Ovary (tissue), 7 donors: ENCODE measurements at regions not wholly inside any gene's neighbourhood (a gene's known extent, or its start where the extent isn't known, plus 50 kb on each side); places are given as distances from the start of the nearest gene placed in this dataset.

Experiments
- DNase-seq, 5 donors: peaks; one replicate each; pipeline ENCODE4 v3.0.0-alpha.2; 2019 to 2020
- H3K27ac ChIP-seq, 2 donors: fragments of 200-600 bp; one replicate each; pipeline versions ENCODE4 v1.5.1 to v1.8.0; 2019 to 2022
- H3K27me3 ChIP-seq: fragments of 200-600 bp; one replicate; pipeline ENCODE4 v1.8.0; 2022
- H3K36me3 ChIP-seq: fragments of 200-600 bp; sonication (generic); one replicate; pipeline ENCODE4 v1.5.1; 2019
- H3K4me1 ChIP-seq: one replicate; pipeline ENCODE4 v1.8.1; 2013; ENCODE audit warnings: mild to moderate bottlenecking, moderate library complexity; ENCODE audit not compliant: insufficient read depth
- H3K4me3 ChIP-seq: fragments of 200-600 bp; sonication (generic); one replicate; pipeline ENCODE4 v1.5.1; 2017
- H3K9me3 ChIP-seq, 2 donors: fragments of 200-600 bp in 1 of 2; sonication (generic) in 1 of 2; one replicate each; pipeline versions ENCODE4 v1.5.1 to v1.8.1; 2013 to 2019; ENCODE audit warnings: mild to moderate bottlenecking in 1 of 2, moderate library complexity in 1 of 2
- EP300 ChIP-seq: sonication (generic); formaldehyde crosslinking; IDR thresholded peaks from one replicate; pipeline ENCODE4 v1.6.1; 2017; ENCODE audit warnings: antibody characterized with exemption
- POLR2A ChIP-seq: fragments of 450-650 bp; IDR thresholded peaks from one replicate; pipeline ENCODE4 v1.6.1; 2017; ENCODE audit warnings: antibody characterized with exemption, mild to moderate bottlenecking, moderate library complexity
- WGBS, 3 donors: extraction: QIAGEN DNeasy Blood & Tissue Kit in 1 of 3; methylation state at CpG; one replicate each; pipeline versions ENCODE4 v1.1.5 to v1.1.7; 2013 to 2017; 5-methylcytosine and 5-hydroxymethylcytosine counted together
- intact Hi-C, 4 donors: fragments of 100-400 bp; cut with DNase I; formaldehyde crosslinking; loops; one replicate each; pipeline versions ENCODE4 v1.11.0 to v1.15.1; 2022 to 2023
- TF ChIP-seq, protein P1 (sequence below), 3 donors: fragments of 450-650 bp in 2 of 3; fragments of 200-600 bp in 1 of 3; IDR thresholded peaks; one replicate each; pipeline versions ENCODE4 v1.5.1 to v1.8.0; 2016 to 2022; ENCODE audit warnings: antibody characterized with exemption in 3 of 3, mild to moderate bottlenecking in 1 of 3
- donor health status: DM: no; HTN: no; CAD: no; lungs with moderate emphysema.
- donor health status: DM: no; HTN: no; CAD: no.
- donor health status: Bipolar disorder and iron deficiency.
- donor health status: DM: no; HTN: no; CAD: no.
- donor health status: DM: yes; HTN: yes; CAD: no.

DNA sequence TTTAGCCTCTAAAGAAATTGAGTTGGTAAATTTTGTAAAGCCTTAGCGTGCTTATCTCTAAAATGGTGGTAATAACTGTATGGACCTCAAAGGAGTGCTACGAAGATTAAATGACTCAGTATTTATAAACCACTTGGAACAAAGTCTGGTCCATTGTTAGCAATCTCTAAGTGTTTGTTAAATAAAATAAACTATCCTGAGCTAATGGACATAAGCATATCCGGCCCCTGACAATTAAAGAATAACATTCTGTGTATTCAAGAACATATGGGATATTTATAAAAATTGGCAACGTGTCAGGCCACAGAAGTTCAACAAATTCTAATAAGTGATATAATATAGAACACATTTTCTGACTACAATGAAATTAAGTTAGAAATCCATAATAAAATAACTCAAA, 71.0 kb downstream of the MYEOV start:
- TF ChIP-seq POLR2A (no peak), EP300 (no peak)
- TF ChIP-seq, protein P1, sequence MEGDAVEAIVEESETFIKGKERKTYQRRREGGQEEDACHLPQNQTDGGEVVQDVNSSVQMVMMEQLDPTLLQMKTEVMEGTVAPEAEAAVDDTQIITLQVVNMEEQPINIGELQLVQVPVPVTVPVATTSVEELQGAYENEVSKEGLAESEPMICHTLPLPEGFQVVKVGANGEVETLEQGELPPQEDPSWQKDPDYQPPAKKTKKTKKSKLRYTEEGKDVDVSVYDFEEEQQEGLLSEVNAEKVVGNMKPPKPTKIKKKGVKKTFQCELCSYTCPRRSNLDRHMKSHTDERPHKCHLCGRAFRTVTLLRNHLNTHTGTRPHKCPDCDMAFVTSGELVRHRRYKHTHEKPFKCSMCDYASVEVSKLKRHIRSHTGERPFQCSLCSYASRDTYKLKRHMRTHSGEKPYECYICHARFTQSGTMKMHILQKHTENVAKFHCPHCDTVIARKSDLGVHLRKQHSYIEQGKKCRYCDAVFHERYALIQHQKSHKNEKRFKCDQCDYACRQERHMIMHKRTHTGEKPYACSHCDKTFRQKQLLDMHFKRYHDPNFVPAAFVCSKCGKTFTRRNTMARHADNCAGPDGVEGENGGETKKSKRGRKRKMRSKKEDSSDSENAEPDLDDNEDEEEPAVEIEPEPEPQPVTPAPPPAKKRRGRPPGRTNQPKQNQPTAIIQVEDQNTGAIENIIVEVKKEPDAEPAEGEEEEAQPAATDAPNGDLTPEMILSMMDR (IDR thresholded peaks at IDR 0.05), result no peak
- WGBS, 3 donors, result 8 to 21% (median 14%) methylated on average over 4 of the region's 4 CpGs

DNA sequence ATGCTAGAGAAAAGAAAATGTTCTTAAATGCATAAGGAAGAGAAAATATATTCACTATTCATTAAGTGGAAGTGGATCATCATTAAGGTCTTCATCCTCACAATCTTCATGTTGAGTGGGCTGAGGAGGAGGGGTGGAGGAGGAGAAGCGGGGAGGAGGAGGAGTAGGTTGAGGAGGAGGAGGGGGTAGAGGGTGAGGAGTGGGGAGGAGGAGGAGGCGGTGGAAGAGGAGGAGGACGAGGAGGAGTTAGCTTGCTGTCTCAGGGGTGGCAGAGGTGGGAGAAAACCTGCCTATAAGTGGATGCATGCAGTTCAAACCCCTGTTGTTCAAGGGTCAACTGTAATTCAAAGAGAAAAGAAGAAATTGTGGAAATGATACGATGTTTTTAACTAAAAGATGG, 71.6 kb downstream of the MYEOV start:
- Histone ChIP-seq H3K36me3 (no peaks in the 10 kb centered on the region), H3K9me3 (no peaks in the 10 kb centered on the region), H3K27me3 (no peaks in the 10 kb centered on the region), H3K4me3 (no peak overlapping the region), H3K4me1 (no peaks in the 10 kb centered on the region), H3K27ac (no peak overlapping the region)
- TF ChIP-seq, protein P1 (IDR thresholded peaks at IDR 0.05), result no peak
- TF ChIP-seq POLR2A, result no peak
- TF ChIP-seq EP300, result no peak
- intact Hi-C loops, result no loop called here
- DNase-seq, result no peak
- WGBS, 3 donors, result 25 to 42% (median 36%) methylated on average over 4 of the region's 4 CpGs

More for the DNA sequence above, 71.0 kb downstream of the MYEOV start:
- Histone ChIP-seq H3K27me3 (no peaks in the 10 kb centered on the region), H3K9me3 (no peaks in the 10 kb centered on the region), H3K36me3 (no peaks in the 10 kb centered on the region), H3K4me1 (no peaks in the 10 kb centered on the region), H3K27ac (no peak overlapping the region), H3K4me3 (no peak overlapping the region)
- intact Hi-C loops, result no loop called here
- DNase-seq, result no peak

DNA sequence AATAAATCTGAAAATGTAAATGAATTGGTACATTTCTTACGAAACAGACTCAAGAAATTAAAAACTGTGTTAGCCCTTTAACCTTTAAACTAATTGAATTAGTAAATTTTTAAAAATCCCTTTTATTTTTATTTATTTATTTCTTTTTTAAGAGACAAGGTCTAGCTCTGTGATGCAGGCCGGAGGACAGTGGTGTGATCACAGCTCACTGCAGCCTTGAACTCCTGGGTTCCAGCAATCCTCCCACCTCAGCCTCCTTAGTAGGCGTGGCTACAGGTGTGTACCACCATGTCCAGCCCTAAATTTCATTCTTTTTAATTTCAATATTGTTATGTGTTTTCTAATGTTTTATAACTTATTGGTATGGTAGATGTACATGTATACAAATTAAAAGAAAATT, 72.6 kb downstream of the MYEOV start:
- no peaks in the 10 kb centered on the region for H3K36me3 ChIP-seq
- intact Hi-C loops, result no loop called here
- DNase-seq, result no peak
- no peaks in the 10 kb centered on the region for H3K4me1 ChIP-seq
- H3K27ac ChIP-seq, result no peak overlapping the region
- H3K27me3 ChIP-seq, result no peaks in the 10 kb centered on the region
- 83 to 89% (median 88%) methylated on average over 3 of the region's 3 CpGs for WGBS, 3 donors
- no peak overlapping the region for H3K4me3 ChIP-seq
- TF ChIP-seq, protein P1 (IDR thresholded peaks at IDR 0.05), result no peak
- TF ChIP-seq POLR2A, result no peak
- no peaks in the 10 kb centered on the region for H3K9me3 ChIP-seq

DNA sequence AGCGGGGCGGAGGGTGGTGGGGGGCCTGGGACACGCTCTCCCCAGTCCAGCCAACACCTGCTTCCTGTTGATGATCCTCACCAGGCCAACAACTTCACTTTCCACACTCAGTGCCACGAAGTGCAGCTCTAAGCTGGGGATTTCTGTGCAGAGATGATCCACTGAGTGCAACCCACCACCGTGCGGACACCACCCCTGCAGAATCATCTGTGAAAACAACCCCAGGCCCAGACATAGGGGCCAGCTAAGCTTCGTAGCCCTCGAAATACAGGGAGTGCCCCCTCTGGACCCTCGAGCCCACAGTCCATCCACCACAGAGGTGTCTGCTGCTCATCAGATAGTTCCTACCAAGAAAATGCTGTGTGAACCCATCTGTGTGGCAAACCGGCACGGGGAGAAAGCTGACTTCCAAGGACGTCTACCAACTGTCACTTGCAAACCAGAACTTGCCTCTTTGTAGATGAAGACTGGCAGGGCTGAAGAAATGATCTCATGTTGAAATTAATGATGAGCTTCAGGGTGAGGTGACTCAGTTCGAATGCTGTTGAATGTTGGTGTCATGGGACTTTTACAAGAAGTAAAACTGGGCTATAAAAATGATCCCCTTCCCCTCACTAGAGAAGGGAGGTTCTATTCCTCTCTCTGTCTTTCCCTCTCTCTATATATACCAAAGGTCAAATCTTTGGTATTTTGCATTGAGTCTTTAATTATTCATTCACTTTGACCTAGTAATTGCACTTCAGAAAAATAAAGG, 73.4 kb downstream of the MYEOV start:
- DNase-seq, result no peak
- Histone ChIP-seq H3K27ac (no peak overlapping the region), H3K4me3 (no peak overlapping the region), H3K36me3 (no peaks in the 10 kb centered on the region), H3K27me3 (no peaks in the 10 kb centered on the region), H3K9me3 (no peaks in the 10 kb centered on the region), H3K4me1 (no peaks in the 10 kb centered on the region)
- TF ChIP-seq POLR2A (no peak), EP300 (no peak)
- TF ChIP-seq, protein P1 (IDR thresholded peaks at IDR 0.05), result no peak
- intact Hi-C loops, result no loop called here
- 75 to 85% (median 80%) methylated on average over 13 of the region's 13 CpGs for WGBS, 3 donors
